CD4-positive, alpha-beta T cell (primary cell): ENCODE measurements at regions not wholly inside any gene's neighbourhood (a gene's known extent, or its start where the extent isn't known, plus 50 kb on each side); places are given as distances from the start of the nearest gene placed in this dataset.

ENCODE experiments used
- ATAC-seq: fragments of 200-7000 bp; cut with Tn5 transposase; one replicate; pipeline ENCODE4 v1.10.0; 2022; ENCODE audit warnings: mild to moderate bottlenecking; ENCODE audit not compliant: poor library complexity
- CTCF ChIA-PET: fragments of 350-600 bp; sonication (Branson Sonifier 250); formaldehyde crosslinking; loops from one replicate; lab custom pipeline; 2021; ENCODE audit warnings: antibody characterized with exemption, inconsistent platforms; lab: Charles Lee
- POLR2A ChIA-PET: fragments of 350-600 bp; sonication (Branson Sonifier 250); formaldehyde crosslinking; loops from one replicate; lab custom pipeline; 2021; ENCODE audit warnings: antibody characterized with exemption, inconsistent platforms; lab: Charles Lee
- DNase-seq, 14 experiments: peaks; one replicate each; pipeline ENCODE4 v3.0.0-alpha.2; 2013 to 2020; ENCODE audit warnings: mixed read lengths in 2 of 14
- H3K27ac ChIP-seq, 2 donors: one replicate each; pipeline versions ENCODE4 v1.5.1 to v1.7.0; 2013; ENCODE audit warnings: low read length in 2 of 2, low read depth in 1 of 2, mild to moderate bottlenecking in 1 of 2
- H3K27me3 ChIP-seq, 2 experiments: 1 replicate in 1 of 2; 2 replicates in 1 of 2; pipeline versions ENCODE4 v1.6.1 to v1.7.0; 2013; ENCODE audit warnings: low read length in 2 of 2, control low read depth in 1 of 2, mild to moderate bottlenecking in 1 of 2, moderate library complexity in 1 of 2; ENCODE audit not compliant: insufficient read depth in 2 of 2, control insufficient read depth in 1 of 2
- H3K36me3 ChIP-seq: one replicate; pipeline ENCODE4 v1.6.1; 2013; ENCODE audit warnings: low read length, control low read depth; ENCODE audit not compliant: insufficient read depth
- H3K4me1 ChIP-seq: one replicate; pipeline ENCODE4 v1.6.1; 2013; ENCODE audit warnings: low read length, control low read depth; ENCODE audit not compliant: insufficient read depth
- H3K4me3 ChIP-seq: one replicate; pipeline ENCODE4 v1.5.1; 2013; ENCODE audit warnings: mild to moderate bottlenecking, low read length, moderate library complexity
- H3K9me3 ChIP-seq, 2 experiments: 1 replicate in 1 of 2; 2 replicates in 1 of 2; pipeline versions ENCODE4 v1.6.1 to v1.7.0; 2013; ENCODE audit warnings: low read length in 2 of 2, mild to moderate bottlenecking in 2 of 2, control low read depth in 1 of 2, moderate library complexity in 1 of 2; ENCODE audit not compliant: control insufficient read depth in 1 of 2, insufficient read depth in 1 of 2
- H3K27ac Mint-ChIP-seq: one replicate; pipeline ENCODE4 v1.8.0; 2020; ENCODE audit warnings: mixed read lengths
- H3K27me3 Mint-ChIP-seq: one replicate; pipeline ENCODE4 v1.8.0; 2021; ENCODE audit warnings: mixed read lengths
- H3K36me3 Mint-ChIP-seq: one replicate; pipeline ENCODE4 v1.8.0; 2021; ENCODE audit warnings: low read depth, mixed read lengths
- H3K4me1 Mint-ChIP-seq: one replicate; pipeline ENCODE4 v1.8.0; 2021; ENCODE audit warnings: low read depth, mixed read lengths
- H3K4me3 Mint-ChIP-seq: one replicate; pipeline ENCODE4 v1.8.0; 2020; ENCODE audit warnings: mild to moderate bottlenecking, mixed read lengths
- H3K9me3 Mint-ChIP-seq: one replicate; pipeline ENCODE4 v1.8.0; 2020; ENCODE audit warnings: mixed read lengths
- CTCF ChIP-seq: fragments of 200-600 bp; IDR thresholded peaks from one replicate; pipeline ENCODE4 v1.8.0; 2022; ENCODE audit warnings: antibody characterized with exemption, mild to moderate bottlenecking
- intact Hi-C, 2 experiments: fragments of 100-400 bp; cut with DNase I in 1 of 2; cut with micrococcal nuclease in 1 of 2; formaldehyde crosslinking; loops; one replicate each; pipeline versions ENCODE4 v1.15.1 to v1.9.0; 2023 to 2025; cut with DNase I, micrococcal nuclease

GRCh38 chr4:86531440-86531839 lies 62.7 kb upstream of the PTPN13 start:
- ChIA-PET CTCF (no interaction called here), POLR2A (no interaction called here)
- Histone ChIP-seq H3K27me3 (no peaks in the 10 kb centered on the region), H3K27ac (no peak overlapping the region), H3K9me3 (no peaks in the 10 kb centered on the region), H3K36me3 (no peaks in the 10 kb centered on the region), H3K4me1 (no peaks in the 10 kb centered on the region), H3K4me3 (no peak overlapping the region)
- intact Hi-C loops = no loop called here
- ATAC-seq = no peak
- Mint-ChIP-seq H3K9me3 (no peaks in the 10 kb centered on the region), H3K27ac (no peak overlapping the region), H3K36me3 (no peaks in the 10 kb centered on the region), H3K27me3 (peaks cover 1% of the 10 kb centered on the region), H3K4me1 (no peaks in the 10 kb centered on the region), H3K4me3 (no peak overlapping the region)
- TF ChIP-seq CTCF = no peak
- DNase-seq = no peak

- ChIA-PET POLR2A (no interaction called here), CTCF (no interaction called here)
- no peaks in the 10 kb centered on the region for H3K9me3 Mint-ChIP-seq
Measured at GRCh38 chr4:86532851-86533250, 61.3 kb upstream of the PTPN13 start.

GRCh38 chr4:86536151-86536550 lies 58.0 kb upstream of the PTPN13 start:
- Histone ChIP-seq H3K27ac (no peak overlapping the region), H3K4me3 (no peak overlapping the region), H3K4me1 (no peaks in the 10 kb centered on the region), H3K27me3 (no peaks in the 10 kb centered on the region), H3K36me3 (no peaks in the 10 kb centered on the region), H3K9me3 (no peaks in the 10 kb centered on the region)
- H3K9me3 Mint-ChIP-seq = no peaks in the 10 kb centered on the region
- no peak overlapping the region for H3K27ac Mint-ChIP-seq
- TF ChIP-seq CTCF = no peak
- H3K27me3 Mint-ChIP-seq = no peaks in the 10 kb centered on the region
- POLR2A ChIA-PET = no interaction called here
- no peak overlapping the region for H3K4me3 Mint-ChIP-seq
- CTCF ChIA-PET = no interaction called here
- ATAC-seq (no peak), DNase-seq (no peak)
- intact Hi-C loops = no loop called here
- H3K4me1 Mint-ChIP-seq = no peaks in the 10 kb centered on the region
- H3K36me3 Mint-ChIP-seq = no peaks in the 10 kb centered on the region

More at GRCh38 chr4:86532851-86533250, 61.3 kb upstream of the PTPN13 start:
- H3K4me3 Mint-ChIP-seq = no peak overlapping the region
- no peaks in the 10 kb centered on the region for H3K9me3 ChIP-seq
- DNase-seq (no peak), ATAC-seq (no peak)
- no peaks in the 10 kb centered on the region for H3K27me3 ChIP-seq
- no peaks in the 10 kb centered on the region for H3K4me1 Mint-ChIP-seq
- TF ChIP-seq CTCF = no peak
- H3K27ac ChIP-seq = no peak overlapping the region
- intact Hi-C loops = no loop called here
- no peaks in the 10 kb centered on the region for H3K36me3 Mint-ChIP-seq
- H3K27me3 Mint-ChIP-seq = no peaks in the 10 kb centered on the region
- H3K4me3 ChIP-seq = no peak overlapping the region
- no peaks in the 10 kb centered on the region for H3K36me3 ChIP-seq
- no peak overlapping the region for H3K27ac Mint-ChIP-seq
- H3K4me1 ChIP-seq = no peaks in the 10 kb centered on the region
